ENCODE measurements at regions not wholly inside any gene's neighbourhood (a gene's known extent, or its start where the extent isn't known, plus 50 kb on each side); places are given as distances from the start of the nearest gene placed in this dataset.

DNA sequence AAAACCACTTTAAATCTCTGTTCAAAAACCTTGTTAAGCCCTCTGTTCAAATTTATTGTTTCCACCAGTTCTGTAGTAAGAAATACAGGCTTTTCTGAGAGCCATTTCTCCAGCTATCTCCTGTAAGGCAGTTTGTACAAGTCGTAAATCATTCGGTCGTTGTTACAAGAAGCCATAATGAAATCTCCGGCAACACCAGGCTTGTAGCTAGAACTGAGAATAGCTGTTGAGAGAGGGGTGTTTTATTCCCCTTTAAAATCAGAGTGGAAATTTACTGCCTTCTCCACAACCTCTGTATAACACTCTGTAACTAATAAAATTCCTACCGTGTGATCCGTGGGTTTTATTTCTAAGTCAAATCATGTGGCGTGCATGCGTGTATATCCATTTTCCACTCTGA lies 335.8 kb upstream of the KAZN start:
- TF ChIP-seq, protein P1, sequence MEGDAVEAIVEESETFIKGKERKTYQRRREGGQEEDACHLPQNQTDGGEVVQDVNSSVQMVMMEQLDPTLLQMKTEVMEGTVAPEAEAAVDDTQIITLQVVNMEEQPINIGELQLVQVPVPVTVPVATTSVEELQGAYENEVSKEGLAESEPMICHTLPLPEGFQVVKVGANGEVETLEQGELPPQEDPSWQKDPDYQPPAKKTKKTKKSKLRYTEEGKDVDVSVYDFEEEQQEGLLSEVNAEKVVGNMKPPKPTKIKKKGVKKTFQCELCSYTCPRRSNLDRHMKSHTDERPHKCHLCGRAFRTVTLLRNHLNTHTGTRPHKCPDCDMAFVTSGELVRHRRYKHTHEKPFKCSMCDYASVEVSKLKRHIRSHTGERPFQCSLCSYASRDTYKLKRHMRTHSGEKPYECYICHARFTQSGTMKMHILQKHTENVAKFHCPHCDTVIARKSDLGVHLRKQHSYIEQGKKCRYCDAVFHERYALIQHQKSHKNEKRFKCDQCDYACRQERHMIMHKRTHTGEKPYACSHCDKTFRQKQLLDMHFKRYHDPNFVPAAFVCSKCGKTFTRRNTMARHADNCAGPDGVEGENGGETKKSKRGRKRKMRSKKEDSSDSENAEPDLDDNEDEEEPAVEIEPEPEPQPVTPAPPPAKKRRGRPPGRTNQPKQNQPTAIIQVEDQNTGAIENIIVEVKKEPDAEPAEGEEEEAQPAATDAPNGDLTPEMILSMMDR (conservative IDR thresholded peaks at IDR 0.05; ENCODE audit: low read depth, low read length) = no peak
- TF ChIP-seq EZH2 (IDR thresholded peaks at IDR 0.05; ENCODE audit: borderline replicate concordance, low read depth, low read length, poor library complexity, severe bottlenecking) = no peak
- CTCF ChIA-PET = interaction anchor here (0.6 to 0.7 kb wide), 2 partner anchors 938 to 1093 kb away, joined by 4 read pairs; no protein-coding TSS in a partner anchor
- intact Hi-C loops (cut with micrococcal nuclease; ENCODE audit: unreplicated experiment) = no loop called here

DNA sequence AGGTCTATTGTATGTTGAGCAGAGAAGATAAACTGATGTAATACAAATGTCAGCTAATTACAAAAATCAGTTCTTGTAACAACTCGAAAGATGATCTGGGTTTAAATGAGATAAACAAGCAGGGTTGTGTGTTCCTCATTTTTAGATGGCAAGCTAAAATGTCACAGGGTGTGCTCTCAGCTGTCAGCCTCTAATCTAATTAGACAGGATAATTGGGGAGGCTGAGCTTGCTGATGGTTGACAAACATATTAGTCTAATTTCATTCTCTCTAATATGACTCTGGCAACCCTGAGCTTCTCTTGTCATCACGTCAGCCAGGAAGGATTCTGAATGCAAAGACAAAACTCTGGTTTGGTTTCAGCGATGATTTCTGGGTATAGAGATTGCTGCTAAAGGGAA lies 335.3 kb upstream of the KAZN start:
- DNase-seq (ENCODE audit: low spot score) = no peak
- no peak overlapping the region for H3K4me3 ChIP-seq (ENCODE audit: low read depth, low read length, poor library complexity, severe bottlenecking)
- no peak overlapping the region for H3K27ac ChIP-seq (ENCODE audit: low read depth, low read length, poor library complexity, severe bottlenecking)
- H3K36me3 ChIP-seq (ENCODE audit: insufficient read depth, low read length, poor library complexity, severe bottlenecking) = no peaks in the 10 kb centered on the region
- no peaks in the 10 kb centered on the region for H3K9me3 ChIP-seq (ENCODE audit: low read depth, low read length, poor library complexity, severe bottlenecking)
- TF ChIP-seq, protein P1 (conservative IDR thresholded peaks at IDR 0.05; ENCODE audit: low read depth, low read length) = no peak
- no peak for TF ChIP-seq EZH2 (IDR thresholded peaks at IDR 0.05; ENCODE audit: borderline replicate concordance, low read depth, low read length, poor library complexity, severe bottlenecking)
- H3K27me3 ChIP-seq (replicated peaks; ENCODE audit: insufficient read depth, low read depth, low read length, poor library complexity) = no peaks in the 10 kb centered on the region
- BruUV-seq (replicated peaks) = no TSS peak
- intact Hi-C loops (cut with micrococcal nuclease; ENCODE audit: unreplicated experiment) = no loop called here
- H3K4me1 ChIP-seq (ENCODE audit: insufficient read depth, low read length, poor library complexity, severe bottlenecking) = peaks cover 32% of the 10 kb centered on the region
- ChIA-PET CTCF (interaction anchor here (0.6 to 0.7 kb wide), 2 partner anchors 938 to 1092 kb away, joined by 4 read pairs; no protein-coding TSS in a partner anchor), POLR2A (ENCODE audit: low non-redundant PET) (interaction anchor here (0.6 to 0.7 kb wide), 2 partner anchors 11 to 14 kb away, joined by 3 read pairs; no protein-coding TSS in a partner anchor)

More for the DNA sequence above, 335.8 kb upstream of the KAZN start:
- Histone ChIP-seq H3K36me3 (ENCODE audit: insufficient read depth, low read length, poor library complexity, severe bottlenecking) (no peaks in the 10 kb centered on the region), H3K4me3 (ENCODE audit: low read depth, low read length, poor library complexity, severe bottlenecking) (no peak overlapping the region), H3K9me3 (ENCODE audit: low read depth, low read length, poor library complexity, severe bottlenecking) (no peaks in the 10 kb centered on the region), H3K27ac (ENCODE audit: low read depth, low read length, poor library complexity, severe bottlenecking) (no peak overlapping the region), H3K27me3 (replicated peaks; ENCODE audit: insufficient read depth, low read depth, low read length, poor library complexity) (no peaks in the 10 kb centered on the region), H3K4me1 (ENCODE audit: insufficient read depth, low read length, poor library complexity, severe bottlenecking) (peaks cover 32% of the 10 kb centered on the region)
- no TSS peak for BruUV-seq (replicated peaks)
- POLR2A ChIA-PET (ENCODE audit: low non-redundant PET) = interaction anchor here (0.6 to 0.7 kb wide), 2 partner anchors 10 to 13 kb away, joined by 3 read pairs; no protein-coding TSS in a partner anchor
- DNase-seq (ENCODE audit: low spot score) = peak; percentile 30

- no peaks in the 10 kb centered on the region for H3K36me3 ChIP-seq (ENCODE audit: insufficient read depth, low read length, poor library complexity, severe bottlenecking)
- POLR2A ChIA-PET (ENCODE audit: low non-redundant PET) = no interaction called here
- CTCF ChIA-PET = no interaction called here
- no peaks in the 10 kb centered on the region for H3K27me3 ChIP-seq (replicated peaks; ENCODE audit: insufficient read depth, low read depth, low read length, poor library complexity)
- H3K4me1 ChIP-seq (ENCODE audit: insufficient read depth, low read length, poor library complexity, severe bottlenecking) = peaks cover 30% of the 10 kb centered on the region
- TF ChIP-seq, protein P1 (conservative IDR thresholded peaks at IDR 0.05; ENCODE audit: low read depth, low read length) = no peak
- no peak for TF ChIP-seq EZH2 (IDR thresholded peaks at IDR 0.05; ENCODE audit: borderline replicate concordance, low read depth, low read length, poor library complexity, severe bottlenecking)
- no peak overlapping the region for H3K4me3 ChIP-seq (ENCODE audit: low read depth, low read length, poor library complexity, severe bottlenecking)
- intact Hi-C loops (cut with micrococcal nuclease; ENCODE audit: unreplicated experiment) = no loop called here
- BruUV-seq (replicated peaks) = no TSS peak
- DNase-seq (ENCODE audit: low spot score) = no peak
- no peaks in the 10 kb centered on the region for H3K9me3 ChIP-seq (ENCODE audit: low read depth, low read length, poor library complexity, severe bottlenecking)
- no peak overlapping the region for H3K27ac ChIP-seq (ENCODE audit: low read depth, low read length, poor library complexity, severe bottlenecking)
These were observed 334.8 kb upstream of the KAZN start for GRCh38 chr1:14263671-14264070.

All from A673 (cell line).